ENCODE measurements at regions not wholly inside any gene's neighbourhood (a gene's known extent, or its start where the extent isn't known, plus 50 kb on each side); places are given as distances from the start of the nearest gene placed in this dataset.

DNA sequence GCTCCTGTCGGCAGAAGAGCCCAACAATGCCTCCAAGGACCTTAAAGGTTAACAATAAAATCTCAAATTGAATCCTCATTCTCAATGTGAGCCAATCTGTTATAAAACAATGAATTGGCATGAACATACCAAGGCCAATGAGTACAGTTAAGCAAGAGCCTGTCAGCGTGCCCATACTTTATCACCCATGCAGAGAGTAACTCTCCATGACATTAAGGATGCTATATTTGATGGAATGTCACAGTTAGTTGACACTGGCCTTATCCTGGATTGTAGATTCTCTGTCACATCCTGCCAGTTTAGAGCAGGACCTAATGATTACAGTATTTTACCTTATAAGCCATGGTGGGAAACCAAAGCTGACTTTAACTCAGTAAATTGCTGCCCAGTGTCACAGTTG, 335.4 kb upstream of the MDFIC2 start:
- H3K27me3 Mint-ChIP-seq, result peaks cover 8% of the 10 kb centered on the region
- no peaks in the 10 kb centered on the region for H3K4me1 Mint-ChIP-seq
- Histone ChIP-seq H3K9me3 (ENCODE audit: control insufficient read depth in 2 of 2, low read length in 2 of 2) (peaks cover 0 to 4% of the 10 kb centered on the region in 2 experiments), H3K27ac (ENCODE audit: insufficient read depth, low read length, poor library complexity, severe bottlenecking) (no peak overlapping the region), H3K4me1 (ENCODE audit: control insufficient read depth, insufficient read depth, low read length, poor library complexity, severe bottlenecking) (no peaks in the 10 kb centered on the region), H3K27me3 (ENCODE audit: control insufficient read depth, insufficient read depth, low read length) (no peaks in the 10 kb centered on the region), H3K36me3 (ENCODE audit: control insufficient read depth, insufficient read depth, low read length) (no peaks in the 10 kb centered on the region), H3K4me3 (ENCODE audit: low read depth, low read length) (no peak overlapping the region)
- H3K4me3 Mint-ChIP-seq, result no peak overlapping the region
- DNase-seq (no peak), ATAC-seq (ENCODE audit: low read depth in 2 of 2) (no peak)
- peaks cover 0 to 8% (median 3%) of the 10 kb centered on the region in 7 donors for H3K9me3 Mint-ChIP-seq
- H3K27ac Mint-ChIP-seq, result no peak overlapping the region
- H3K36me3 Mint-ChIP-seq, result no peaks in the 10 kb centered on the region

GRCh38 chr3:70647094-70647493, 334.7 kb upstream of the MDFIC2 start:
- Histone ChIP-seq H3K4me1 (ENCODE audit: control insufficient read depth, insufficient read depth, low read length, poor library complexity, severe bottlenecking) (no peaks in the 10 kb centered on the region), H3K27ac (ENCODE audit: insufficient read depth, low read length, poor library complexity, severe bottlenecking) (no peak overlapping the region), H3K36me3 (ENCODE audit: control insufficient read depth, insufficient read depth, low read length) (no peaks in the 10 kb centered on the region), H3K4me3 (ENCODE audit: low read depth, low read length) (no peak overlapping the region), H3K9me3 (ENCODE audit: control insufficient read depth in 2 of 2, low read length in 2 of 2) (peaks cover 0 to 4% of the 10 kb centered on the region in 2 experiments), H3K27me3 (ENCODE audit: control insufficient read depth, insufficient read depth, low read length) (peaks cover 2% of the 10 kb centered on the region)
- DNase-seq (no peak), ATAC-seq (ENCODE audit: low read depth in 2 of 2) (no peak)
- no peaks in the 10 kb centered on the region for H3K36me3 Mint-ChIP-seq
- H3K9me3 Mint-ChIP-seq, result peaks cover 0 to 8% (median 3%) of the 10 kb centered on the region in 7 donors
- peaks cover 8% of the 10 kb centered on the region for H3K27me3 Mint-ChIP-seq
- H3K4me1 Mint-ChIP-seq, result no peaks in the 10 kb centered on the region
- no peak overlapping the region for H3K27ac Mint-ChIP-seq
- no peak overlapping the region for H3K4me3 Mint-ChIP-seq

DNA sequence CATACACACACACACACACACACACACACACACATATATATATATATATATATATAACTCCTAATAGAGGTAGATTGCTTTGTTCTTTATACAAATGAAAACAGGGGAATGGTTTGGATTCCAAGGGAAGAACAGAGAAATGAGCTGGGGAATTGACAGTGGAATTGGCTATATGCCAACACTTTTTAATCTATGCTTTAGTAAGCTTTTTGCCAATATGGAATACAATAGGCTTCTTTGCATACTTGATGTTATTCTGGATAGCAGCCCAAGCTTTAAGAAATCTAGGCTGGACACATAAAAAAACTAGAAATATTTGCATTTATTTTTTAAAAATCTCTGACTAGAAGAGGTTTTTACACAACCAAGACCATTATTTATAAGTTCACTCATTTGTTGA, 334.2 kb upstream of the MDFIC2 start:
- Histone ChIP-seq H3K36me3 (ENCODE audit: control insufficient read depth, insufficient read depth, low read length) (no peaks in the 10 kb centered on the region), H3K4me3 (ENCODE audit: low read depth, low read length) (no peak overlapping the region), H3K9me3 (ENCODE audit: control insufficient read depth in 2 of 2, low read length in 2 of 2) (peaks cover 0 to 4% of the 10 kb centered on the region in 2 experiments), H3K27me3 (ENCODE audit: control insufficient read depth, insufficient read depth, low read length) (peaks cover 2% of the 10 kb centered on the region), H3K4me1 (ENCODE audit: control insufficient read depth, insufficient read depth, low read length, poor library complexity, severe bottlenecking) (no peaks in the 10 kb centered on the region), H3K27ac (ENCODE audit: insufficient read depth, low read length, poor library complexity, severe bottlenecking) (no peak overlapping the region)
- peaks cover 8% of the 10 kb centered on the region for H3K27me3 Mint-ChIP-seq
- H3K36me3 Mint-ChIP-seq, result no peaks in the 10 kb centered on the region
- H3K4me3 Mint-ChIP-seq, result no peak overlapping the region
- ATAC-seq (ENCODE audit: low read depth in 2 of 2), result no peak
- H3K4me1 Mint-ChIP-seq, result no peaks in the 10 kb centered on the region
- H3K9me3 Mint-ChIP-seq, result peaks cover 0 to 8% (median 3%) of the 10 kb centered on the region in 7 donors
- H3K27ac Mint-ChIP-seq, result no peak overlapping the region
- DNase-seq, result no peak

DNA sequence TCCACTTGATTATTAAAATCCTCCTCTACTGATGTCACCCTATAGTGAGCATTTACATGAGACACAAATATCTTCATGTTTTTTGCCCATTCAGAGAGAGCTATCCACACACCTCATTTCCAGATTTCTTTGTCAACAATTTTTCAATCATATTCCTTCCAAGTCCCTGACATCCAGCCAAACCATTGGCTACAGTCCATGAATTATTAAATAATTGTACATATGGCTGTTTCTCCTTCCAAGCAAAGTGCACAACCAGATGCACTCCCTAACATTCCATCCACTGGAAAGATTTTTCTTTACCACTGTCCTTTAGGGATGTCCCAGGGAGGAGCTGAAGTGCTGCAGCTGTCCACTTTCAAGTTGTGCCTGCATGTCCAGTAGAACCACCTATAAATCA, 328.0 kb upstream of the MDFIC2 start:
- H3K27ac ChIP-seq (ENCODE audit: insufficient read depth, low read length, poor library complexity, severe bottlenecking), result no peak overlapping the region
- Mint-ChIP-seq H3K9me3 (peaks cover 0 to 16% (median 3%) of the 10 kb centered on the region in 7 donors), H3K27ac (no peak overlapping the region), H3K36me3 (no peaks in the 10 kb centered on the region), H3K4me1 (no peaks in the 10 kb centered on the region), H3K4me3 (no peak overlapping the region), H3K27me3 (peaks cover 10% of the 10 kb centered on the region)
- H3K27me3 ChIP-seq (ENCODE audit: control insufficient read depth, insufficient read depth, low read length), result peaks cover 7% of the 10 kb centered on the region
- no peaks in the 10 kb centered on the region for H3K36me3 ChIP-seq (ENCODE audit: control insufficient read depth, insufficient read depth, low read length)
- ATAC-seq (ENCODE audit: low read depth in 2 of 2), result no peak
- H3K4me3 ChIP-seq (ENCODE audit: low read depth, low read length), result no peak overlapping the region
- no peaks in the 10 kb centered on the region for H3K4me1 ChIP-seq (ENCODE audit: control insufficient read depth, insufficient read depth, low read length, poor library complexity, severe bottlenecking)
- H3K9me3 ChIP-seq (ENCODE audit: control insufficient read depth in 2 of 2, low read length in 2 of 2), result peaks cover 0 to 4% of the 10 kb centered on the region in 2 experiments
- no peak for DNase-seq

GRCh38 chr3:70635301-70635700, 322.9 kb upstream of the MDFIC2 start:
- no peaks in the 10 kb centered on the region for H3K36me3 ChIP-seq (ENCODE audit: control insufficient read depth, insufficient read depth, low read length)
- H3K4me1 Mint-ChIP-seq, result no peaks in the 10 kb centered on the region
- H3K27me3 ChIP-seq (ENCODE audit: control insufficient read depth, insufficient read depth, low read length), result peaks cover 11% of the 10 kb centered on the region
- no peaks in the 10 kb centered on the region for H3K9me3 ChIP-seq (ENCODE audit: control insufficient read depth in 2 of 2, low read length in 2 of 2)
- H3K27me3 Mint-ChIP-seq, result peaks cover 38% of the 10 kb centered on the region
- DNase-seq (no peak), ATAC-seq (ENCODE audit: low read depth in 2 of 2) (no peak)
- no peaks in the 10 kb centered on the region for H3K4me1 ChIP-seq (ENCODE audit: control insufficient read depth, insufficient read depth, low read length, poor library complexity, severe bottlenecking)
- H3K27ac ChIP-seq (ENCODE audit: insufficient read depth, low read length, poor library complexity, severe bottlenecking), result no peak overlapping the region
- no peak overlapping the region for H3K27ac Mint-ChIP-seq
- H3K4me3 Mint-ChIP-seq, result no peak overlapping the region
- peaks cover 0 to 9% (median 3%) of the 10 kb centered on the region in 7 donors for H3K9me3 Mint-ChIP-seq
- no peak overlapping the region for H3K4me3 ChIP-seq (ENCODE audit: low read depth, low read length)
- H3K36me3 Mint-ChIP-seq, result no peaks in the 10 kb centered on the region

- peaks cover 7% of the 10 kb centered on the region for H3K27me3 ChIP-seq (ENCODE audit: control insufficient read depth, insufficient read depth, low read length)
- Mint-ChIP-seq H3K27me3 (peaks cover 52% of the 10 kb centered on the region), H3K9me3 (peaks cover 0 to 2% (median 0%) of the 10 kb centered on the region in 7 donors), H3K4me3 (peak overlapping the region in 1 of 4 donors; percentile 21), H3K27ac (no peak overlapping the region), H3K4me1 (no peaks in the 10 kb centered on the region), H3K36me3 (no peaks in the 10 kb centered on the region)
- no peak for DNase-seq
- no peaks in the 10 kb centered on the region for H3K9me3 ChIP-seq (ENCODE audit: control insufficient read depth in 2 of 2, low read length in 2 of 2)
- no peaks in the 10 kb centered on the region for H3K4me1 ChIP-seq (ENCODE audit: control insufficient read depth, insufficient read depth, low read length, poor library complexity, severe bottlenecking)
- H3K36me3 ChIP-seq (ENCODE audit: control insufficient read depth, insufficient read depth, low read length), result no peaks in the 10 kb centered on the region
- no peak for ATAC-seq (ENCODE audit: low read depth in 2 of 2)
- H3K4me3 ChIP-seq (ENCODE audit: low read depth, low read length), result no peak overlapping the region
- H3K27ac ChIP-seq (ENCODE audit: insufficient read depth, low read length, poor library complexity, severe bottlenecking), result no peak overlapping the region
Observed at GRCh38 chr3:70631716-70632307, 319.4 kb upstream of the MDFIC2 start.

DNA sequence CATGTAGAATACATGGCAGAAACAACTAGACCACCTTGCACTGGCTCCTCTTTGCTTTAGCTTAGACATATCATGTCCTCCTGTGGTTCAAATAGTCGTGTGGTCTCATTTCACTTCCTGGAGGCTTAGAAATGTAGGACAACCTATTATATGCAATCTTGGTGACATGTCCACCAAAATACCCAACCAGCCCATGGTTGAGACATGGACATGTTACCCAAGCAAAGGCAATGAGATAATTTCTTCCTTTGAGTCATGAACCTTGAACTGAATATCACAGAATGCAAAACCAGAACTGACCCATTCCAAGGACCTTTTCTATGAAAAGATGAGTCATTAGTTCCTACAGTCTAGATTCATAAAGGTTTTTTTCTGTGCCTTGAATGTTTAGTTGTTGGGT, 309.0 kb upstream of the MDFIC2 start:
- ATAC-seq (ENCODE audit: low read depth in 2 of 2) (no peak), DNase-seq (no peak)
- Histone ChIP-seq H3K9me3 (ENCODE audit: control insufficient read depth in 2 of 2, low read length in 2 of 2) (no peaks in the 10 kb centered on the region), H3K27me3 (ENCODE audit: control insufficient read depth, insufficient read depth, low read length) (peaks cover 17% of the 10 kb centered on the region), H3K36me3 (ENCODE audit: control insufficient read depth, insufficient read depth, low read length) (no peaks in the 10 kb centered on the region), H3K4me3 (ENCODE audit: low read depth, low read length) (no peak overlapping the region), H3K4me1 (ENCODE audit: control insufficient read depth, insufficient read depth, low read length, poor library complexity, severe bottlenecking) (no peaks in the 10 kb centered on the region), H3K27ac (ENCODE audit: insufficient read depth, low read length, poor library complexity, severe bottlenecking) (no peak overlapping the region)
- Mint-ChIP-seq H3K27ac (no peak overlapping the region), H3K27me3 (peaks cover 11% of the 10 kb centered on the region), H3K4me3 (no peak overlapping the region), H3K9me3 (peaks cover 0 to 5% (median 0%) of the 10 kb centered on the region in 7 donors), H3K4me1 (no peaks in the 10 kb centered on the region), H3K36me3 (no peaks in the 10 kb centered on the region)

DNA sequence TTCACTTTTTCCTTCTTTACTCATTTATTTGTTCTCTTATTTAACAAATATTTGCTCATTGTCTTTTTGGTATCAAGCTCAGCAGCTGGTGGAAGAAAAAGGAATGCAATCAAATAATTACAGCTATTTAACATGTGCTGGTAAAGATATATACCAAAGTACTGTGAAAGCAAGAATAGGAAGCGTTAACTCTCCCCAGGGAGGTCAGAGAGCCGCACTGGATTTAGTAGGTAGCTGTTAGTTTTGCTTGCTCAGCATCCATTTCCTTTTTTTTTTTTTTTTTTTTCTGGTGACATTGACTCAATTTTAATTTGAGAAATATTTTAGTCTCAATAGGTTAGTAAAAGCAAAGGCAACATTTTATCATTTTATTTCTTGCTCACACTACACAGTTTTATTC, 308.5 kb upstream of the MDFIC2 start:
- Mint-ChIP-seq H3K4me3 (no peak overlapping the region), H3K27me3 (peaks cover 11% of the 10 kb centered on the region), H3K4me1 (no peaks in the 10 kb centered on the region), H3K36me3 (no peaks in the 10 kb centered on the region), H3K9me3 (peaks cover 0 to 5% (median 0%) of the 10 kb centered on the region in 7 donors), H3K27ac (no peak overlapping the region)
- Histone ChIP-seq H3K4me1 (ENCODE audit: control insufficient read depth, insufficient read depth, low read length, poor library complexity, severe bottlenecking) (no peaks in the 10 kb centered on the region), H3K4me3 (ENCODE audit: low read depth, low read length) (no peak overlapping the region), H3K27ac (ENCODE audit: insufficient read depth, low read length, poor library complexity, severe bottlenecking) (no peak overlapping the region), H3K36me3 (ENCODE audit: control insufficient read depth, insufficient read depth, low read length) (no peaks in the 10 kb centered on the region), H3K9me3 (ENCODE audit: control insufficient read depth in 2 of 2, low read length in 2 of 2) (no peaks in the 10 kb centered on the region), H3K27me3 (ENCODE audit: control insufficient read depth, insufficient read depth, low read length) (peaks cover 17% of the 10 kb centered on the region)
- ATAC-seq (ENCODE audit: low read depth in 2 of 2) (no peak), DNase-seq (no peak)

All from CD4-positive, CD25-positive, alpha-beta regulatory T cell (primary cell).